H9 (cell line): ENCODE measurements at regions not wholly inside any gene's neighbourhood (a gene's known extent, or its start where the extent isn't known, plus 50 kb on each side); places are given as distances from the start of the nearest gene placed in this dataset.

Source experiments
- DNase-seq: peaks from one replicate; pipeline ENCODE4 v3.0.0-alpha.2; 2017
- H2AFZ ChIP-seq: one replicate; pipeline ENCODE4 v1.6.1; 2013; ENCODE audit warnings: mild to moderate bottlenecking, low read length, control low read depth, moderate library complexity
- H2AK5ac ChIP-seq: 2 replicates; pipeline ENCODE4 v1.6.1; 2013; ENCODE audit warnings: low read length, control low read depth, mixed read lengths; ENCODE audit not compliant: insufficient read length
- H2BK120ac ChIP-seq: one replicate; pipeline ENCODE4 v1.6.1; 2013; ENCODE audit warnings: low read depth, mild to moderate bottlenecking, low read length, control low read depth, inconsistent platforms; ENCODE audit not compliant: poor library complexity, severe bottlenecking
- H2BK12ac ChIP-seq: 2 replicates; pipeline ENCODE4 v1.6.1; 2013; ENCODE audit warnings: low read length, control low read depth, mixed read lengths, low read depth; ENCODE audit not compliant: insufficient read length
- H2BK15ac ChIP-seq: 2 replicates; pipeline ENCODE4 v1.6.1; 2013; ENCODE audit warnings: low read depth, low read length, control low read depth
- H2BK20ac ChIP-seq: one replicate; pipeline ENCODE4 v1.6.1; 2013; ENCODE audit warnings: low read depth, mild to moderate bottlenecking, low read length, control low read depth, inconsistent platforms; ENCODE audit not compliant: poor library complexity, severe bottlenecking
- H2BK5ac ChIP-seq: 2 replicates; pipeline ENCODE4 v1.6.1; 2013; ENCODE audit warnings: low read length, control low read depth, mixed read lengths; ENCODE audit not compliant: insufficient read length
- H3K14ac ChIP-seq: 2 replicates; pipeline ENCODE4 v1.6.1; 2013; ENCODE audit warnings: low read length, control low read depth; ENCODE audit not compliant: insufficient read depth
- H3K18ac ChIP-seq: 2 replicates; pipeline ENCODE4 v1.6.1; 2013; ENCODE audit warnings: low read depth, mild to moderate bottlenecking, mixed read lengths, low read length, control low read depth; ENCODE audit not compliant: insufficient read length
- H3K23ac ChIP-seq: 2 replicates; pipeline ENCODE4 v1.6.1; 2013; ENCODE audit warnings: low read length, control low read depth, mixed read lengths, low read depth; ENCODE audit not compliant: insufficient read length
- H3K23me2 ChIP-seq: 2 replicates; pipeline ENCODE4 v1.6.1; 2013; ENCODE audit warnings: low read depth, mild to moderate bottlenecking, mixed read lengths, low read length, control low read depth; ENCODE audit not compliant: insufficient read length, poor library complexity, severe bottlenecking
- H3K27ac ChIP-seq: 2 replicates; pipeline ENCODE4 v1.5.1; 2013; ENCODE audit warnings: low read length, control low read depth, mixed read lengths, low read depth; ENCODE audit not compliant: insufficient read length
- H3K27me3 ChIP-seq: 2 replicates; pipeline ENCODE4 v1.6.1; 2013; ENCODE audit warnings: low read length, control low read depth, inconsistent platforms; ENCODE audit not compliant: insufficient read depth
- H3K4ac ChIP-seq: 2 replicates; pipeline ENCODE4 v1.6.1; 2013; ENCODE audit warnings: low read depth, mild to moderate bottlenecking, control low read depth, inconsistent platforms, low read length, moderate library complexity
- H3K4me1 ChIP-seq: 2 replicates; pipeline ENCODE4 v1.6.1; 2013; ENCODE audit warnings: low read length, control low read depth, inconsistent platforms; ENCODE audit not compliant: insufficient read depth
- H3K4me2 ChIP-seq: 2 replicates; pipeline ENCODE4 v1.6.1; 2013; ENCODE audit warnings: low read length, control low read depth, mixed read lengths; ENCODE audit not compliant: insufficient read length, insufficient read depth
- H3K56ac ChIP-seq: 2 replicates; pipeline ENCODE4 v1.6.1; 2013; ENCODE audit warnings: low read depth, mild to moderate bottlenecking, mixed read lengths, low read length, control low read depth; ENCODE audit not compliant: insufficient read length
- H3K79me1 ChIP-seq: 2 replicates; pipeline ENCODE4 v1.6.1; 2013; ENCODE audit warnings: low read depth, mild to moderate bottlenecking, moderate library complexity, low read length, control low read depth, inconsistent platforms; ENCODE audit not compliant: insufficient read depth, poor library complexity, severe bottlenecking
- H3K79me2 ChIP-seq: 2 replicates; pipeline ENCODE4 v1.6.1; 2013; ENCODE audit warnings: low read length, control low read depth, inconsistent platforms; ENCODE audit not compliant: insufficient read depth
- H3K9ac ChIP-seq: 2 replicates; pipeline ENCODE4 v1.6.1; 2013; ENCODE audit warnings: low read length, control low read depth, mixed read lengths; ENCODE audit not compliant: insufficient read length; ENCODE audit errors: extremely low read depth
- H3K9me3 ChIP-seq: one replicate; pipeline ENCODE4 v1.6.1; 2013; ENCODE audit warnings: low read depth, low read length, inconsistent platforms; ENCODE audit not compliant: control insufficient read depth
- H3T11ph ChIP-seq: one replicate; pipeline ENCODE4 v1.6.1; 2013; ENCODE audit warnings: mild to moderate bottlenecking, low read length, control low read depth, inconsistent platforms
- H4K20me1 ChIP-seq: one replicate; pipeline ENCODE4 v1.6.1; 2013; ENCODE audit not compliant: control insufficient read depth, insufficient read length, insufficient read depth
- H4K5ac ChIP-seq: 2 replicates; pipeline ENCODE4 v1.6.1; 2013; ENCODE audit warnings: low read depth, mild to moderate bottlenecking, mixed read lengths, low read length, control low read depth; ENCODE audit not compliant: insufficient read length
- H4K8ac ChIP-seq: replicated peaks from 2 replicates; pipeline ENCODE4 v1.6.1; 2013; ENCODE audit warnings: low read length, control low read depth, mixed read lengths, low read depth; ENCODE audit not compliant: insufficient read length
- H4K91ac ChIP-seq: 2 replicates; pipeline ENCODE4 v1.6.1; 2013; ENCODE audit warnings: low read depth, mild to moderate bottlenecking, moderate library complexity, mixed read lengths, low read length, control low read depth; ENCODE audit not compliant: insufficient read length
- H3K27ac Mint-ChIP-seq, 3 experiments: 2 replicates in 2 of 3; 3 replicates in 1 of 3; pipeline ENCODE4 v1.8.0; 2020 to 2021; ENCODE audit warnings: mixed read lengths in 3 of 3, mild to moderate bottlenecking in 1 of 3, moderate library complexity in 1 of 3
- H3K27me3 Mint-ChIP-seq: 2 replicates; pipeline ENCODE4 v1.8.0; 2021; ENCODE audit warnings: low read depth, mild to moderate bottlenecking, moderate library complexity, mixed read lengths
- H3K36me3 Mint-ChIP-seq, 3 experiments: 2 replicates in 2 of 3; 3 replicates in 1 of 3; pipeline ENCODE4 v1.8.0; 2020 to 2021; ENCODE audit warnings: low read depth in 3 of 3, mixed read lengths in 3 of 3; ENCODE audit not compliant: insufficient read depth in 1 of 3
- H3K4me1 Mint-ChIP-seq, 2 experiments: 2 replicates each; pipeline ENCODE4 v1.8.0; 2020; ENCODE audit warnings: mixed read lengths in 2 of 2
- H3K4me3 Mint-ChIP-seq, 2 experiments: 2 replicates in 1 of 2; 3 replicates in 1 of 2; pipeline ENCODE4 v1.8.0; 2020 to 2021; ENCODE audit warnings: mild to moderate bottlenecking in 2 of 2, mixed read lengths in 2 of 2, moderate library complexity in 1 of 2
- H3K9me3 Mint-ChIP-seq, 2 experiments: 2 replicates in 1 of 2; 3 replicates in 1 of 2; pipeline ENCODE4 v1.8.0; 2020; ENCODE audit warnings: mild to moderate bottlenecking in 2 of 2, mixed read lengths in 2 of 2, moderate library complexity in 1 of 2
- CTCF ChIP-seq: fragments of 200-600 bp; sonication (generic); conservative IDR thresholded peaks from 3 replicates; pipeline ENCODE4 v1.8.0; 2021; ENCODE audit warnings: antibody characterized with exemption, mild to moderate bottlenecking
- WGBS: extraction: QIAGEN DNeasy Blood & Tissue Kit; methylation state at CpG from one replicate; pipeline ENCODE4 v1.1.7; 2013; ENCODE audit warnings: missing lambda C conversion rate, low lambda C conversion rate, mixed read lengths; ENCODE audit not compliant: insufficient read length; ENCODE audit errors: extremely low coverage; 5-methylcytosine and 5-hydroxymethylcytosine counted together

GRCh38 chr14:51333299-51333698 lies 93.3 kb downstream of the TMX1 start:
- H2BK5ac ChIP-seq = no peak overlapping the region
- H3K4me2 ChIP-seq = no peak overlapping the region
- Mint-ChIP-seq H3K9me3 (no peaks in the 10 kb centered on the region), H3K4me1 (peaks cover 10 to 11% of the 10 kb centered on the region in 2 experiments), H3K27ac (no peak overlapping the region), H3K27me3 (no peaks in the 10 kb centered on the region), H3K4me3 (no peak overlapping the region), H3K36me3 (no peaks in the 10 kb centered on the region)
- WGBS = no CpG with 5 or more reads among the region's 4 CpGs
- no peaks in the 10 kb centered on the region for H3K79me1 ChIP-seq
- DNase-seq = no peak
- H4K8ac ChIP-seq = no peak overlapping the region
- no peaks in the 10 kb centered on the region for H3K79me2 ChIP-seq
- no peak overlapping the region for H3T11ph ChIP-seq
- H2AK5ac ChIP-seq = no peak overlapping the region
- no peak overlapping the region for H2BK15ac ChIP-seq
- H4K5ac ChIP-seq = no peak overlapping the region
- H3K23ac ChIP-seq = no peak overlapping the region
- no peaks in the 10 kb centered on the region for H3K9me3 ChIP-seq
- no peak overlapping the region for H3K56ac ChIP-seq
- H3K23me2 ChIP-seq = no peaks in the 10 kb centered on the region
- H3K27ac ChIP-seq = no peak overlapping the region
- no peaks in the 10 kb centered on the region for H3K27me3 ChIP-seq
- no peak overlapping the region for H3K18ac ChIP-seq
- no peak overlapping the region for H2BK120ac ChIP-seq
- H4K20me1 ChIP-seq = no peaks in the 10 kb centered on the region
- no peak for TF ChIP-seq CTCF
- no peak overlapping the region for H3K9ac ChIP-seq
- H3K4ac ChIP-seq = no peak overlapping the region
- H3K4me1 ChIP-seq = no peaks in the 10 kb centered on the region
- H2BK20ac ChIP-seq = no peak overlapping the region
- no peak overlapping the region for H4K91ac ChIP-seq
- H2BK12ac ChIP-seq = no peak overlapping the region
- no peak overlapping the region for H3K14ac ChIP-seq
- H2AFZ ChIP-seq = no peak overlapping the region
